Skeletal muscle satellite cell (primary cell): ENCODE measurements at regions not wholly inside any gene's neighbourhood (a gene's known extent, or its start where the extent isn't known, plus 50 kb on each side); places are given as distances from the start of the nearest gene placed in this dataset.

ENCODE experiments used
- H3K27me3 ChIP-seq: 2 replicates; pipeline ENCODE4 v1.7.0; 2013; ENCODE audit warnings: low read length; ENCODE audit not compliant: control insufficient read depth, insufficient read depth
- H3K36me3 ChIP-seq: 2 replicates; pipeline ENCODE4 v1.7.0; 2013; ENCODE audit warnings: mild to moderate bottlenecking, control low read depth, low read length; ENCODE audit not compliant: insufficient read depth
- H3K4me1 ChIP-seq: 2 replicates; pipeline ENCODE4 v1.7.0; 2013; ENCODE audit warnings: low read length; ENCODE audit not compliant: control insufficient read depth, insufficient read depth
- H3K4me2 ChIP-seq: 2 replicates; pipeline ENCODE4 v1.7.0; 2013; ENCODE audit warnings: mild to moderate bottlenecking, low read length
- H3K4me3 ChIP-seq: 2 replicates; pipeline ENCODE4 v1.7.0; 2013; ENCODE audit warnings: low read length
- H3K9ac ChIP-seq: 2 replicates; pipeline ENCODE4 v1.7.0; 2013; ENCODE audit warnings: mild to moderate bottlenecking, low read depth, low read length, moderate library complexity
- H3K9me3 ChIP-seq: replicated peaks from 2 replicates; pipeline ENCODE4 v1.7.0; 2013; ENCODE audit warnings: mild to moderate bottlenecking, control low read depth, low read length

- peaks cover 44% of the 10 kb centered on the region for H3K27me3 ChIP-seq
- no peak overlapping the region for H3K9ac ChIP-seq
- H3K36me3 ChIP-seq: no peaks in the 10 kb centered on the region
- H3K4me1 ChIP-seq: no peaks in the 10 kb centered on the region
- H3K9me3 ChIP-seq: no peaks in the 10 kb centered on the region
- no peak overlapping the region for H3K4me3 ChIP-seq
- no peak overlapping the region for H3K4me2 ChIP-seq
These were observed 111.7 kb upstream of the LYZL1 start for GRCh38 chr10:29176845-29177832.

DNA sequence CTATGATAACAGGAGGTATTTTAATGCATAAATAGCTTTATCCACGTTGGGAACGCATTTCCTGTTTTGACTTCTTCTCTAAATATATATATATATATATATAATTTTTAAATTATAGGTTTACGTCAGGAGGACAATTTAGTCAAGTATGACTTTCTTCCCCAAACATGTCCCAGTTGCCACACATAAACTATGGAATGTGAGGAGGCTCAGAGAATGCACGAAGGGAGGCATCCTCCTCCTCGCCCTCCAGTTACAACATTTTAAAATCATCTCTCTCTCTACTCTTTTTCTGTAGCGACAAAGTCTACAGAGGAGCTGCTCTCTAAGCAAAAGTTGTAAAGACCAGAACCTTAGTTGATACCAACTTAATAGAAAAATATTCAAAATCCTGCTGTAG lies 106.9 kb upstream of the LYZL1 start:
- Histone ChIP-seq H3K9ac (no peak overlapping the region), H3K4me2 (no peak overlapping the region), H3K27me3 (peaks cover 54% of the 10 kb centered on the region), H3K36me3 (no peaks in the 10 kb centered on the region), H3K4me1 (no peaks in the 10 kb centered on the region), H3K4me3 (no peak overlapping the region), H3K9me3 (no peaks in the 10 kb centered on the region)

DNA sequence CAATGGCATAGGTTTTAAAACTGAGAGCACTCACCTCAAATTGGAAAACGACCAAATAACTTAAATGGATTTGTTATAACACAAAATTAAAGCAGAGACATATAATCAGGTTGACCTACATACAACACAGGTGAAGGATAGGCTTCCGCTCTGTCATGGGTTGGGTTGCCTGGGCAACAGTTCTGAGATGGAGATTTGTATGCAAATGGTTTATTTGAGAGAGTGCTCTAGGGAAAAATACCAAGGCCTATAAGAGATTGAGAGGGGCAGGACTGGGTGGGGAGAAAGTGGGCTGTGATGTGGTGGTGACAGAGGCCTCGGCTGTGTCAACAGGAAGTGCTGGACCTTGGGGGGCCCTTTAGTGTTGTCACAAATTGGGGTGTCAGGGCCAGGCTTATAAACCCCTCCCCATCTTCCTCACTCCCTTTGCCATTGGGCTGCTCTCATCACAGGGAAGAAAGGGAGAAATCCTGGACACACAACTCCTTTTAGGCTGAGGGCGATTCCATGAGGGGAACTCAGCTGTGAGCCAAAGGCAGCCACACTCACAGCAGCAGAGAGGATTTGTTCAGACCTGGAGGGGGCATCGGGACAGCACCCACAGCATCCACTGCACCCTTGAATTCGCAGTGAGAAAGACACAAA lies 105.4 kb upstream of the LYZL1 start:
- H3K4me2 ChIP-seq: no peak overlapping the region
- no peaks in the 10 kb centered on the region for H3K36me3 ChIP-seq
- H3K27me3 ChIP-seq: peaks cover 39% of the 10 kb centered on the region
- H3K9me3 ChIP-seq: no peaks in the 10 kb centered on the region
- H3K4me3 ChIP-seq: no peak overlapping the region
- no peak overlapping the region for H3K9ac ChIP-seq
- H3K4me1 ChIP-seq: no peaks in the 10 kb centered on the region

DNA sequence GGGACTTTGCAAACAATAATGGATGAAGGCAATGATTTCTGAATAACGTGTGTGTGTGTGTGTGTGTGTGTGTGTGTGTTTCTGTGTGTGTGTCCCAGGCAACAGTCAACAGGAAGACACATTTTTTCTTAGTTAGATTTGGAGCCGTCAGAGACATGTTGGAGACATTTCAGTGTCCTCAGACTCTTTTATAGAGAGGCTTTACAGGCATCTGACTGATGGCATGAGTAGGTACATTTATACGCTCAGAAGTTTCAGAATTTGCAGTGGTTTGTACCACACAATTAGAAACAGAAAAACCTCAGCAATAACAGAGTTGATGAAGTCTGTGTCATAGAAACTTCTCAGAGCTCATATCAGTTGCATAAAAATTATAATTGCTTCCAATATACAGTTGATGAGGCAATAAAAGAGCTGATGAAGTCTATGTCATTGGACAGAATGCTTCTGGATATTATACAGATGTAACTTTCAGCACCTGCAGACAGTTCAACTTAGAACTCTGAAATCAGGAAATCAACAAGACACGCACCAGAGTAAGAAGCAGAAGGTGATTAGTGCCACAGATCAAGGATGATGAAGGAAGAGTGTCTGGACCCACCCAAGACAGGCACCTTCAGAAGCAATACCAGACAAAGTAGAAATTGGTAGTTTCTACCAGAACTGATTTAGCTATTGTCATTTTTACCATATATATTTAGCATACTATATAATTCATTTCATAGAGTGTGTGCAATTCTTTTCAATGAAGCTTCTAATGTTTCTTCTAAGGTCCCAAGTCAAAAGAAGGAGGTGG lies 104.5 kb upstream of the LYZL1 start:
- H3K4me1 ChIP-seq: no peaks in the 10 kb centered on the region
- H3K9me3 ChIP-seq: no peaks in the 10 kb centered on the region
- no peaks in the 10 kb centered on the region for H3K36me3 ChIP-seq
- H3K4me2 ChIP-seq: no peak overlapping the region
- H3K27me3 ChIP-seq: peaks cover 31% of the 10 kb centered on the region
- no peak overlapping the region for H3K9ac ChIP-seq
- no peak overlapping the region for H3K4me3 ChIP-seq

- Histone ChIP-seq H3K4me2 (no peak overlapping the region), H3K4me3 (no peak overlapping the region), H3K27me3 (peaks cover 25% of the 10 kb centered on the region), H3K36me3 (no peaks in the 10 kb centered on the region), H3K4me1 (no peaks in the 10 kb centered on the region), H3K9me3 (no peaks in the 10 kb centered on the region), H3K9ac (no peak overlapping the region)
These were observed 103.8 kb upstream of the LYZL1 start for GRCh38 chr10:29185050-29185449.

DNA sequence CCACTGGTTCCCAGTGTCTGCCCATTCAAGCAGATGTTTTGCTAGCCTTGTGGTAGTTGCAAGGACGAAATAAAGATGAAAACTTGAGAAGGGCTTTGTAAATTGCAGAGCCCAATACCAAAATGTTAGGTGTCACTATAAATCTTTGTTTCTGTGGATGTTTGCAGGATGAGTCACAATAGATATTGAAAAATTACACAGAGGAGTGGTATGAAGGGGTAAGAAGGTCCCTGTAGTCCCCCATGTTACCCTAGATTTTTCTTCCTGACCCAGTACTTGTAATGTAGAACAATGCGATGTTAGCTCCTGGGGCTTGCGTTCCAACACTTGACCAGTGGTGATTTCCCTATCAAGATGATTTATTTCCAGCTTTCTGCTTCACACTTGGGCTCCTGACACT lies 102.6 kb upstream of the LYZL1 start:
- Histone ChIP-seq H3K4me2 (no peak overlapping the region), H3K4me3 (no peak overlapping the region), H3K36me3 (no peaks in the 10 kb centered on the region), H3K4me1 (no peaks in the 10 kb centered on the region), H3K9me3 (no peaks in the 10 kb centered on the region), H3K27me3 (peaks cover 24% of the 10 kb centered on the region), H3K9ac (no peak overlapping the region)

GRCh38 chr10:29189256-29189655 lies 99.6 kb upstream of the LYZL1 start:
- Histone ChIP-seq H3K36me3 (no peaks in the 10 kb centered on the region), H3K4me2 (no peak overlapping the region), H3K4me3 (no peak overlapping the region), H3K9ac (no peak overlapping the region), H3K4me1 (no peaks in the 10 kb centered on the region), H3K27me3 (peaks cover 36% of the 10 kb centered on the region), H3K9me3 (no peaks in the 10 kb centered on the region)

DNA sequence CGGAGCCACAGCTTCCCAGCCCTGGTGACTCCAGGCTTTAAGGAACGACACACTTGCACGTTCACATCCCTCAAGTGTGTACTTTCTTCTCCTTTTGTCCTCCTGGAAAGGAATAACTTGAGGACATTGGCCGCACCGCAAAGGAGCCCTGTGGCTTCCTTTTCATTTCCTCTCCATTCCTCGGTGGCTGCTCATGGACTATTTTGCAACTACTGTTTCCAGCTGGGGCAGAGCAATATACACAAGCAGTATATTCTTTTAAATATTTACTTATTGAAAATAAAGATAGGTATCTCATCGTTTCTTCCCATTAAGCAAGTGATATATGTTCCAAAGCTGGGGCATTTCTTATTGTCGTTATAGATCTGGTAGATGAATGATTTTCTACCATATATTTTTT lies 97.2 kb upstream of the LYZL1 start:
- no peaks in the 10 kb centered on the region for H3K9me3 ChIP-seq
- H3K4me2 ChIP-seq: no peak overlapping the region
- H3K27me3 ChIP-seq: peaks cover 48% of the 10 kb centered on the region
- H3K4me1 ChIP-seq: no peaks in the 10 kb centered on the region
- H3K36me3 ChIP-seq: no peaks in the 10 kb centered on the region
- no peak overlapping the region for H3K9ac ChIP-seq
- no peak overlapping the region for H3K4me3 ChIP-seq

- Histone ChIP-seq H3K27me3 (peaks cover 55% of the 10 kb centered on the region), H3K4me3 (no peak overlapping the region), H3K36me3 (no peaks in the 10 kb centered on the region), H3K4me1 (no peaks in the 10 kb centered on the region), H3K4me2 (no peak overlapping the region), H3K9ac (no peak overlapping the region), H3K9me3 (no peaks in the 10 kb centered on the region)
These were observed 89.5 kb upstream of the LYZL1 start for GRCh38 chr10:29199339-29199738.

DNA sequence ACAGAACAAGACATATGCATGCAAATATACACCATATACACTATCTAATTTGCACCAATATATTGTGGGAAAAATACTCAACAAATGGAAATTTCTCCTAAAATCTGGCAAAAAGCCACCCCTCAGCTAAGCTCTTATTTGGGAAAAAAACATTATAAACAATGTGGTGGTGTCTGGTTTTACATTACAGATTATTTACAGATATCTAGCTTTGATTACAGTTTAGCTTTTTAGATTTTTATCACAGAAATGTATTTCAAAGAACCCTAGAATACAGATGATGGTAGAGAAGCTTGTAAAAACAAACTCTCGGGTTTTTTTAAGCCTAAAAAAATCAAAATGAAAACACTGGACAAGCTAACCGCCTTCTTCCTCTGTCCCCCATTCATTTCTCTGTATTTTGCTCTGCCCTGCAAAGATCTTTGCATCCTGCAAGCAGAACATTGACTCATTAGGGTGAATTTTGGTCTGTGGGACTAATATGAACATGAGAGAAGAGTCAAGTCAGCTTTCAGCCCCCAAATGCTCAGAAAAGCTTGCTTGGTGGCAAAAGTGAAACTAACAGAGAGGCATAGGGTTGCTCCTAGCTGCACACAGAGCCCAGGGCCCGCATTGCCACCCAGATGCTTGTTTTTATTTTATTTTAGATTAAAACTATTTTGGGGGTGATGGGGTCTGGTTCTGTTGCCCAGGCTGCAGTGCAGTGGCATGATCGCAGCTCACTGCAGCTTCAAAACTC lies 88.8 kb upstream of the LYZL1 start:
- H3K4me1 ChIP-seq: no peaks in the 10 kb centered on the region
- no peaks in the 10 kb centered on the region for H3K36me3 ChIP-seq
- no peaks in the 10 kb centered on the region for H3K9me3 ChIP-seq
- no peak overlapping the region for H3K9ac ChIP-seq
- no peak overlapping the region for H3K4me2 ChIP-seq
- H3K27me3 ChIP-seq: peaks cover 54% of the 10 kb centered on the region
- no peak overlapping the region for H3K4me3 ChIP-seq
